ENCODE measurements at regions not wholly inside any gene's neighbourhood (a gene's known extent, or its start where the extent isn't known, plus 50 kb on each side); places are given as distances from the start of the nearest gene placed in this dataset.

DNA sequence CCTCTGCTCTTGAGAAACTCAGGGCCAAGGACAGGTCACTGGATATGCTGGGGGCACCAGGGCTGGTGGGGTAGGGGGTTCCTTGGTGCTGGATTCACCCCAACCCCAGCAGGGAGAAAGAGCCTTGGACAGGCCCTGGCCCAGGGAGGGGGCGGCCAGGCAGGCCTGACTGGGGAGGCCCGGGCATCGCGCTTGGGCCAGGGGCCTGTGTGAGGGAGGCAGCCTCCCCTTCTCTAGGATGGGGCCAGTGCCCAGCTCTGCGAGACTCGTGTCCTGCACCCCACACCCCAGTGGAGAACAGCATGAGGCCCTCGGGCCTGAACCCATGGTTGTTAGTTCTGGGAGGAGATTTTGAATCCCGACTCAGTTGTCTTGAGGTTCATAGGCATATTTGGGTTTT, 217.1 kb downstream of the ZNF248 start:
- H3K27ac ChIP-seq (ENCODE audit: low read depth, low read length) = no peak overlapping the region
- no peaks in the 10 kb centered on the region for H3K4me1 ChIP-seq (ENCODE audit: insufficient read depth, low read length)
- no peak overlapping the region for H3K9ac ChIP-seq (ENCODE audit: low read depth, low read length)
- H3K27me3 ChIP-seq (ENCODE audit: insufficient read depth, low read length) = no peaks in the 10 kb centered on the region
- H3K4me3 ChIP-seq (ENCODE audit: low read length) = no peak overlapping the region
- H3K9me3 ChIP-seq (ENCODE audit: insufficient read depth, low read depth, low read length) = peaks cover 81% of the 10 kb centered on the region
- WGBS = 82% methylated on average over 8 of the region's 8 CpGs
- no peaks in the 10 kb centered on the region for H3K36me3 ChIP-seq (ENCODE audit: insufficient read depth, low read length)

DNA sequence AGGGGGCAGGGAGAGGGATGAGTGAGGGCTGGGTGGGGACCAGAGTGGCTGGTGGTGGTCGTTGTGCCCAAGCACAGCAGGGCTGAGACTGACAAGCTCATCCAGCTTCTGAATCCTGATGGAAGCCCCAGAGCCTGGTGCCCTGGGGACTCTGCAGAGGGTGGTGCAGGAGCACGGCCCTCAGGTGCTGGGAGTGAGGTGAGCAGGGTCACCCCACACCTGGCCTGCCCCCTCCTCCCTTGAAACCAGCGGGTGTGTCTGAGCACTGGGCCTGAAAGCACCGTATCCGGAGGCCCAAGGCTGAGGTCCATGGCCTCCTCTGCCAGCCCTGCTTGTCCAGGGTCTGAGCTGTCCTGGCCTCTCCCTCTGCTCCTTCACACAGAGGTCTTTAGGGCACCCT, 218.2 kb downstream of the ZNF248 start:
- no peak overlapping the region for H3K27ac ChIP-seq (ENCODE audit: low read depth, low read length)

DNA sequence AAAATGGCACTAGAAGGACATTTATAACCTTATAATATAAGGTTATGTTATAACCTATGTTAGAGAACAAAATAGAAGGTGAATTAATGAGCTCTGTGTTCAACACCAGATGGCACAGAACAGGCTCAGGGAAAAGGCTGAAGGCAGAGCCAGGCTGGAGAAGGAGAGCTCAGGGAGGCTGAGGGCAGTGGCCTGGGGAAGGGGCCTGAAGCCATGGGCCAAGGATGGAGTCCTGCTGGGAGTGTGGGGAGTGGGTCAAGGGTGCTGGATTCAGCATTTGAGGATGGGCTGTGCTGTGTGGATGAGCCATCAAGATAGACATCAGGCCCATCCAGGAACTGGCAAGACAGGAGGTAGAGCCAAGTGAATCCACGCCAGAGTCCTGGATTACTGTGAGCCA, 218.8 kb downstream of the ZNF248 start:
- Histone ChIP-seq H3K36me3 (ENCODE audit: insufficient read depth, low read length) (no peaks in the 10 kb centered on the region), H3K4me3 (ENCODE audit: low read length) (no peak overlapping the region), H3K27ac (ENCODE audit: low read depth, low read length) (no peak overlapping the region), H3K9ac (ENCODE audit: low read depth, low read length) (no peak overlapping the region), H3K9me3 (ENCODE audit: insufficient read depth, low read depth, low read length) (peaks cover 82% of the 10 kb centered on the region), H3K27me3 (ENCODE audit: insufficient read depth, low read length) (no peaks in the 10 kb centered on the region), H3K4me1 (ENCODE audit: insufficient read depth, low read length) (no peaks in the 10 kb centered on the region)
- 70% methylated on average over 1 of the region's 1 CpG for WGBS

More for the DNA sequence above, 218.2 kb downstream of the ZNF248 start:
- whole genome bisulfite sequencing = 74% methylated on average over 5 of the region's 5 CpGs
- H3K4me3 ChIP-seq (ENCODE audit: low read length) = no peak overlapping the region
- no peaks in the 10 kb centered on the region for H3K4me1 ChIP-seq (ENCODE audit: insufficient read depth, low read length)
- H3K9me3 ChIP-seq (ENCODE audit: insufficient read depth, low read depth, low read length) = peaks cover 82% of the 10 kb centered on the region
- H3K27me3 ChIP-seq (ENCODE audit: insufficient read depth, low read length) = no peaks in the 10 kb centered on the region
- no peaks in the 10 kb centered on the region for H3K36me3 ChIP-seq (ENCODE audit: insufficient read depth, low read length)
- no peak overlapping the region for H3K9ac ChIP-seq (ENCODE audit: low read depth, low read length)

DNA sequence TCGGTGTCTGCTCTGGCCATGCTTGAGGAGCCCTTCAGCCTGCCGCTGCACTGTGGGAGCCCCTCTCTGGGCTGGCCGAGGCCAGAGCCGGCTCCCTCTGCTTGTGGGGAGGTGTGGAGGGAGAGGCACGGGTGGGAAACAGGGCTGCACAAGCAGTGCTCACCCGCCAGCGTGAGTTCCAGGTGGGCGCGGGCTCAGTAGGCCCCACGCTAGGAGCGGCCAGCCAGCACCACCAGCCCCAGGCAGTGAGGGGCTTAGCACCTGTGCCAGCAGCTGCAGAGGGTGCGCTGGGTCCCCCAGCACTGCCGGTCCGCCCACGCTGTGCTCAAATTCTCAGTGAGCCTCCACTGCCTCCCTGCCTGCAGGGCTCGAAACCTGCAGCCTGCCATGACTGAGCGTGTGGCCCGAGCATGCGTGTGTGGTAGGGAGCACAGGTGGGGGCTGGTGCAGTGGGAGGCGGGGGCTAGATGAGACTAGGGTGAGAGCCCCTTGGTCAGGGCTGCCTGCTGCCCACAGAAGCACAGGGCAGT, 223.0 kb downstream of the ZNF248 start:
- Histone ChIP-seq H3K4me3 (ENCODE audit: low read length) (no peak overlapping the region), H3K36me3 (ENCODE audit: insufficient read depth, low read length) (no peaks in the 10 kb centered on the region), H3K9ac (ENCODE audit: low read depth, low read length) (no peak overlapping the region), H3K9me3 (ENCODE audit: insufficient read depth, low read depth, low read length) (peaks cover 65% of the 10 kb centered on the region), H3K4me1 (ENCODE audit: insufficient read depth, low read length) (no peaks in the 10 kb centered on the region), H3K27ac (ENCODE audit: low read depth, low read length) (no peak overlapping the region), H3K27me3 (ENCODE audit: insufficient read depth, low read length) (no peaks in the 10 kb centered on the region)
- 93% methylated on average over 20 of the region's 20 CpGs for WGBS

DNA sequence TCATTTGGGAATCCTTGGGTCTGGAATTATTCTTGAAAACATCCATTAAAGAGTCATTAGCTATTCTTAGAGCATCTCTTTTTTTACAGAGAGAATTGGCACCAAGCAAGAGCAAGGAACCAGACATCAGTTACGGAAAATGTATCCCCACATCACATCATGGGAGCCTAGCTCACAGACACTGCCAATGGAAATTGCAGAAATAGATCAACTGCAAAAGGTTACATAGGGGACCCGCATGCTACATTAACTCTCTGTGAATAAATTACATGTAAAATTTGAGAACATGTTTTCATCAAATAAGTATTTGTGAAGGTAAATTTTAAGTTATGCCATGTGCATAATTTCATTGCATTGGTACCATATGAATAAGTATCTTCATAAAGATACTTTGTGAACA, 224.8 kb downstream of the ZNF248 start:
- H3K27me3 ChIP-seq (ENCODE audit: insufficient read depth, low read length) = no peaks in the 10 kb centered on the region
- H3K4me1 ChIP-seq (ENCODE audit: insufficient read depth, low read length) = no peaks in the 10 kb centered on the region
- H3K4me3 ChIP-seq (ENCODE audit: low read length) = no peak overlapping the region
- no peak overlapping the region for H3K27ac ChIP-seq (ENCODE audit: low read depth, low read length)
- H3K36me3 ChIP-seq (ENCODE audit: insufficient read depth, low read length) = no peaks in the 10 kb centered on the region
- H3K9ac ChIP-seq (ENCODE audit: low read depth, low read length) = no peak overlapping the region
- H3K9me3 ChIP-seq (ENCODE audit: insufficient read depth, low read depth, low read length) = peaks cover 56% of the 10 kb centered on the region
- 90% methylated on average over 2 of the region's 2 CpGs for WGBS

DNA sequence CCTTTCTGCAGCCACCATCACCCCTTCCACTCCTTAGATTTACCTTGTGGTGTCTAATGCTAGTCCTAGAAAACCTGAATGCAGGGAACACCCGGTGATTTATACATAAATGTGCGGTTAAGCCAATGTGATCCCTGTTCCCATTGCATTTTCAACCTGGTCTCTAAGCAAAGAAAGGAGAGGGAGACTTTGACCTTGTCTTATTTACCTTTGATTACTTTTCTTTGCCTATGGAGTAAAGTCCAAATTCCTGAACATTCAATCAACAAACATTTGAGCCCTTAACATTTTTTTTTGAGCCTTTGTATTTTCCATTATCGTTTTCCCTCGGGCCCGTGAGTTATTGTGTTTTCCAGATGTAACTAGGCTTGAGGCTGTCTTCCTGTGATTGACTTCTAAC, 233.9 kb downstream of the ZNF248 start:
- Histone ChIP-seq H3K9ac (ENCODE audit: low read depth, low read length) (no peak overlapping the region), H3K9me3 (ENCODE audit: insufficient read depth, low read depth, low read length) (peaks cover 78% of the 10 kb centered on the region), H3K36me3 (ENCODE audit: insufficient read depth, low read length) (no peaks in the 10 kb centered on the region), H3K4me3 (ENCODE audit: low read length) (no peak overlapping the region), H3K27me3 (ENCODE audit: insufficient read depth, low read length) (no peaks in the 10 kb centered on the region), H3K27ac (ENCODE audit: low read depth, low read length) (no peak overlapping the region), H3K4me1 (ENCODE audit: insufficient read depth, low read length) (no peaks in the 10 kb centered on the region)
- 88% methylated on average over 2 of the region's 5 CpGs for WGBS

DNA sequence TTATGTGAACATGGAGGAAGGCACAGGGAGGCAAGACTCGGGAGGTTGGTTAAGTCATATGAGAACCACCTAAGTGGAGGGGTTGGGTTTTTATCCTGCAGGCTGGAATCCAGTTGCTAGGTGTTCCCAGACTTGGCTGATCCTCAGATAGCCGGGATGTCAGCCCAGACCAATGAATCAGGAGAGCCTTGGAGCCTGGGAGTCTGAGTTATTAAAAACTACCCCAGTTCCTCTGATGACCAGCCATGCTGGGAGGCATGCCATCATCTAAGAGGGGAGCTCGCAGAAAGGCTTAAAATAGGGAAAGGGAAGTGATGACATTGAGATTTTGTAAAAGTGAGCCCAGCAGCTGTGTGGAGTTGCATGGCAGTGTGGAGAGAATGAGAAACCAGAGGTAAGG, 238.1 kb downstream of the ZNF248 start:
- Histone ChIP-seq H3K9me3 (ENCODE audit: insufficient read depth, low read depth, low read length) (peaks cover 89% of the 10 kb centered on the region), H3K27me3 (ENCODE audit: insufficient read depth, low read length) (no peaks in the 10 kb centered on the region), H3K27ac (ENCODE audit: low read depth, low read length) (no peak overlapping the region)

DNA sequence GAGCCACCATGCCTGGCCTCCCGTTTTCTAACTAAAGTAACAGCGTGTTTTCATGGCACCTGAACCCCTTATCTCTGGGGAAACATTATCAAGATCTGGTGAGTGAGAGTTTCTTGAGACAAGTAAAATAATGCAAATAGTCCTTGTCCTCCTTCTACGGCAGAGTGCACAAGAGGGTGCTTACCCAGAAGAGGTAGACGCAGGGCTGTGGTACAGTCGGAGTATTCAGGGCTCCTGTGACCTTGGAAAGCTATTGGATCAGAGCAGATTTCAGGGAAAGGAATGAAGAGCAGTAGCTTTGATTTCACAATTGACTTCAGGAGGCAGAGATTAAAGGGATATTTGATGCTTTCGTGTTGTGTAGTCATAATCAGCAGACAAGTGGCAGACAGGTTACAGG, 269.1 kb downstream of the ZNF248 start:
- Histone ChIP-seq H3K4me1 (ENCODE audit: insufficient read depth, low read length) (no peaks in the 10 kb centered on the region), H3K9me3 (ENCODE audit: insufficient read depth, low read depth, low read length) (peaks cover 81% of the 10 kb centered on the region), H3K27me3 (ENCODE audit: insufficient read depth, low read length) (no peaks in the 10 kb centered on the region), H3K9ac (ENCODE audit: low read depth, low read length) (no peak overlapping the region), H3K27ac (ENCODE audit: low read depth, low read length) (no peak overlapping the region), H3K4me3 (ENCODE audit: low read length) (no peak overlapping the region), H3K36me3 (ENCODE audit: insufficient read depth, low read length) (no peaks in the 10 kb centered on the region)
- 88% methylated on average over 6 of the region's 6 CpGs for WGBS

More for the DNA sequence above, 238.1 kb downstream of the ZNF248 start:
- Histone ChIP-seq H3K4me1 (ENCODE audit: insufficient read depth, low read length) (no peaks in the 10 kb centered on the region), H3K36me3 (ENCODE audit: insufficient read depth, low read length) (no peaks in the 10 kb centered on the region), H3K9ac (ENCODE audit: low read depth, low read length) (no peak overlapping the region), H3K4me3 (ENCODE audit: low read length) (no peak overlapping the region)
- WGBS = 56% methylated on average over 3 of the region's 3 CpGs

DNA sequence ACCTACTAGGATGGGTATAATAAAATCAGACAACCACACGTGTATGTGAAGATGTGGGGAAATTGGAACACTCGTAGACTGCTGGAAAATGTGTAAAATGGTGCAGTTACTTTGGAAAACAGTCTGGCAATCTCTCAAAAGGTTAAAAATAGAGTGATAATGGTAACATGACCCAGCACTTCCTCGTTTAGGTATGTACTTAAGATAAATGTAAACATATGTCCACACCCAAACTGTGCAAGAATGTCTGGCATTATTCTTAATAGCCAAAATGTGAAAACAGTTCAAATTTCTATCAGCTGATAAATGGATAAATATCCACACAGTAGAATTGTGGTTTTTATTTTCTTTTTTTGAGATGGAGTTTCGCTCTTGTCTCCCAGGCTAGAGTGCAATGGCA, 272.8 kb downstream of the ZNF248 start:
- Histone ChIP-seq H3K4me3 (ENCODE audit: low read length) (no peak overlapping the region), H3K9ac (ENCODE audit: low read depth, low read length) (no peak overlapping the region), H3K4me1 (ENCODE audit: insufficient read depth, low read length) (no peaks in the 10 kb centered on the region), H3K27ac (ENCODE audit: low read depth, low read length) (no peak overlapping the region), H3K9me3 (ENCODE audit: insufficient read depth, low read depth, low read length) (peaks cover 77% of the 10 kb centered on the region), H3K36me3 (ENCODE audit: insufficient read depth, low read length) (no peaks in the 10 kb centered on the region), H3K27me3 (ENCODE audit: insufficient read depth, low read length) (no peaks in the 10 kb centered on the region)
- 32% methylated on average over 3 of the region's 4 CpGs for WGBS

DNA sequence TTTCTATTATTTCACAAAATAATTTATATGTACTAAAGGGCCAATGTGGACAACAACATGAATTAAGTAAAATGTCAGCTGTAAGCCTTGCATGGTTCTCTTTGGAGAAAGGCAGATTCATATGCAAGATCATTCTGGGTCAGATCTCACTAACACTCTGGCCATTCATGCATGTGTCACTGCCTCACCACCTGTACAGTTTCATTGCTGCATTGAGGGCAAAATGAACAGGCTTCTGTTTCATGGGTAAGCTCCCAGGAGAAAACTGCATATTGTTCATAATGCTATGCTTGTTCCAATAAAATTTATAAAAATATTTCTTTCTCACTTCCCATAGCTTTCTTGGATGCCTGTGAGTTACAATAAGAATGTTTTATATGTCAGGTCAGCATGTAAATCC, 275.2 kb downstream of the ZNF248 start:
- no peak overlapping the region for H3K9ac ChIP-seq (ENCODE audit: low read depth, low read length)
- H3K27me3 ChIP-seq (ENCODE audit: insufficient read depth, low read length) = no peaks in the 10 kb centered on the region
- H3K4me3 ChIP-seq (ENCODE audit: low read length) = no peak overlapping the region
- H3K4me1 ChIP-seq (ENCODE audit: insufficient read depth, low read length) = no peaks in the 10 kb centered on the region
- no peak overlapping the region for H3K27ac ChIP-seq (ENCODE audit: low read depth, low read length)
- peaks cover 78% of the 10 kb centered on the region for H3K9me3 ChIP-seq (ENCODE audit: insufficient read depth, low read depth, low read length)
- no peaks in the 10 kb centered on the region for H3K36me3 ChIP-seq (ENCODE audit: insufficient read depth, low read length)

DNA sequence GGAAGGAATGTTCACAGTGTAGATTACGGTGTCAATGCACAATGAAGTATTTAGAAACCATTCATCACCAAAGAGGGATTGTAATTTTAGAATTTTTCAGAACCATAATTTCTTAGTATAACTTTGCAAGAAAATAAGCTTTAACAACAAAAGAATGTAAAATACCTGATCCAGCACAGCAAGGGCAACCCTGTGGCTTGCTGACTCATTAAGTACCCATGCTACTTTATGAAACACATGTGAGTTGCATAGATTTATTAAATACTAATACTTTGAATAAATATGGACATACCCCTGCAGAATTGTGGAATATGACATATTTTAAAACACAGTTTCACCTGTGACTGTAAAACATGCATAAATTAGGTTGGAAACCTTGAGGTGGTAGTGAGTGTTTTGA, 281.3 kb downstream of the ZNF248 start:
- WGBS = no CpG with 5 or more reads among the region's 1 CpG
- Histone ChIP-seq H3K4me3 (ENCODE audit: low read length) (no peak overlapping the region), H3K4me1 (ENCODE audit: insufficient read depth, low read length) (no peaks in the 10 kb centered on the region), H3K9me3 (ENCODE audit: insufficient read depth, low read depth, low read length) (peaks cover 89% of the 10 kb centered on the region), H3K9ac (ENCODE audit: low read depth, low read length) (no peak overlapping the region), H3K27me3 (ENCODE audit: insufficient read depth, low read length) (no peaks in the 10 kb centered on the region), H3K27ac (ENCODE audit: low read depth, low read length) (no peak overlapping the region), H3K36me3 (ENCODE audit: insufficient read depth, low read length) (no peaks in the 10 kb centered on the region)

DNA sequence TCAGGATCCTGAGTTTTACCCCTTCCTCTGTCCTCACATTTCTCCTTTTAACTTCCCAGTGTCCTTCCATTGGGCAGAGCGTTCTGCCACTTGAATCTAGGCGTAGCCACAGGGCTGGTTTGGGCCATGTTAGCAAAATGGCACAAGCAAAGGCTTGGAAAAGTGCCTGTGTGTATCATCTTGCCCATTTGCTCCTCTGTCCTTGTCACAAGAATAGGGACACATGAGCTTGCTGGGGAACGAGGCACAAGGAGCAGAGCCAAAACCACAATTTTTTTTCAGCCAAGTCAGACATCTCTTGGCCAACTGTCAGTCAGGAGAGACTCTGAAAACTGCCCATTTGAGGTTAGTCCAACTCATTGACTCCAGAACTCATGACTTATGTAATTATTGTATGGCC, 285.2 kb downstream of the ZNF248 start:
- H3K27me3 ChIP-seq (ENCODE audit: insufficient read depth, low read length) = no peaks in the 10 kb centered on the region
- no peak overlapping the region for H3K9ac ChIP-seq (ENCODE audit: low read depth, low read length)
- WGBS = 74% methylated on average over 3 of the region's 3 CpGs
- H3K9me3 ChIP-seq (ENCODE audit: insufficient read depth, low read depth, low read length) = peaks cover 97% of the 10 kb centered on the region
- H3K4me1 ChIP-seq (ENCODE audit: insufficient read depth, low read length) = no peaks in the 10 kb centered on the region
- H3K27ac ChIP-seq (ENCODE audit: low read depth, low read length) = no peak overlapping the region
- H3K36me3 ChIP-seq (ENCODE audit: insufficient read depth, low read length) = no peaks in the 10 kb centered on the region
- no peak overlapping the region for H3K4me3 ChIP-seq (ENCODE audit: low read length)
